Tibial nerve (tissue), 4 donors: ENCODE measurements at regions not wholly inside any gene's neighbourhood (a gene's known extent, or its start where the extent isn't known, plus 50 kb on each side); places are given as distances from the start of the nearest gene placed in this dataset.

Source experiments
- CTCF ChIP-seq, 5 experiments: fragments of 200-600 bp in 3 of 5; fragments of 450-650 bp in 2 of 5; sonication (generic) in 3 of 5; IDR thresholded peaks; one replicate each; pipeline ENCODE4 v1.5.1; 2016 to 2019; ENCODE audit warnings: antibody characterized with exemption in 5 of 5, mild to moderate bottlenecking in 3 of 5, moderate library complexity in 2 of 5
- EP300 ChIP-seq, 2 donors: sonication (generic); formaldehyde crosslinking; IDR thresholded peaks; one replicate each; pipeline ENCODE4 v1.6.1; 2017; ENCODE audit warnings: antibody characterized with exemption in 2 of 2, mild to moderate bottlenecking in 1 of 2
- POLR2A ChIP-seq, 2 donors: fragments of 450-650 bp; IDR thresholded peaks; one replicate each; pipeline ENCODE4 v1.6.1; 2017; ENCODE audit warnings: antibody characterized with exemption in 2 of 2, mild to moderate bottlenecking in 2 of 2, moderate library complexity in 2 of 2

GRCh38 chr11:29040489-29040888 lies 932.3 kb downstream of the METTL15 start:
- TF ChIP-seq CTCF (IDR thresholded peaks at IDR 0.05) = no peak
- TF ChIP-seq EP300 (IDR thresholded peaks at IDR 0.05) = no peak
- no peak for TF ChIP-seq POLR2A (IDR thresholded peaks at IDR 0.05)
